GM12878 (cell line): ENCODE measurements at regions not wholly inside any gene's neighbourhood (a gene's known extent, or its start where the extent isn't known, plus 50 kb on each side); places are given as distances from the start of the nearest gene placed in this dataset.

Experiments used
- IKZF2 ChIP-seq, 2 experiments: fragments of 450-650 bp; IDR thresholded peaks; 2 replicates each; pipeline ENCODE4 v1.6.1; 2017; ENCODE audit warnings: mild to moderate bottlenecking in 2 of 2, moderate library complexity in 2 of 2
- LARP7 ChIP-seq: fragments of 450-650 bp; IDR thresholded peaks from 2 replicates; pipeline ENCODE4 v1.6.1; 2017; ENCODE audit warnings: mild to moderate bottlenecking
- MEF2A ChIP-seq: IDR thresholded peaks from 2 replicates; pipeline ENCODE4 v1.6.1; 2011; ENCODE audit warnings: low read depth, mild to moderate bottlenecking, low read length, moderate library complexity; ENCODE audit not compliant: insufficient read depth
- POU2F2 ChIP-seq: IDR thresholded peaks from 3 replicates; pipeline ENCODE4 v1.6.1; 2011; ENCODE audit warnings: low read depth, mild to moderate bottlenecking, low read length, borderline replicate concordance
- TF ChIP-seq, protein P1 (sequence below): fragments of 450-650 bp; formaldehyde crosslinking; IDR thresholded peaks from 2 replicates; pipeline ENCODE4 v1.4.0; 2022; ENCODE audit warnings: mild to moderate bottlenecking, moderate library complexity
- TF ChIP-seq, protein P2 (sequence below): IDR thresholded peaks from 2 replicates; pipeline ENCODE4 v1.6.1; 2012; ENCODE audit warnings: low read length, inconsistent platforms
- TF ChIP-seq, protein P3 (sequence below): fragments of 450-650 bp; IDR thresholded peaks from 2 replicates; pipeline ENCODE4 v1.6.1; 2017; ENCODE audit warnings: low read depth, mild to moderate bottlenecking, moderate library complexity

DNA sequence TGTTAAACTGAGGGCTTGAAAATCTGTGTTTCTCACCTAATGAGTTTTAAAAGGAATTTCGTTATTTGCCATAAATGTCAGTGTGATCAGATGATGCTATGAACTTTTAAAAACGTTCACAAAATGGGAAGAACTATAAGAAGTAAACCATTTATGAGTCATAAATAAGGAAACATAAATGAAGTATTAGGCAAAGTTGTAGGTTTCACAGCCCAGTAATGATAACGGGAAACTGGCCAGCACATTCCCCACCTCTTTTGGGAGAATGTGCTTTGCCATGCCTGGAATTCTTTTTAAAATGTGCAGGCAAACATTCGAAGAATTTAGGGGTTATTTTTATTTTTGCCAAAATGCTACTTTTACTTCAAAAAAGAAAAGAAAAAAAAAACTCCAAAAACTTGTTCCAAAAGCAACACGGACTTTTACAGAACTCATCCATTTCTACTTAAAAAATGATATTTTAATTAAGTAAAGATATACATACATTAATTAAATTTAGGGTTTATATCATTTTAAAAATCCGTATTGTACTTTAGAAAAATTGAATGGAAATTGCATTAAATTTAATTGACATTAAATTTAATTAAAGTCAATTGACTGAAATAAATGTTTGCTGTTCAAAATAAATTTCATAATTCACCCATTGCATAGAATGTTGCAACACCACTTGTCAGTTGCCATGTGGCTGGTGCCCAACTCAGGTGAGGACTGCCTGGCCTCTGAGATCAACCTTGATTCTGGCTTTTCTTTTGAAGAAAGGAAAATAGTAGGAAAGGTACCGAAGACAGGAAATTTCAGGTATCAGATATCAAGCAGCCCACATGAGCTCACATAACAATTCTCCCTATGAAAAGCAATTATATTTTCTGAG lies 1198.5 kb downstream of the EFNB2 start (continued):
- TF ChIP-seq, protein P1, sequence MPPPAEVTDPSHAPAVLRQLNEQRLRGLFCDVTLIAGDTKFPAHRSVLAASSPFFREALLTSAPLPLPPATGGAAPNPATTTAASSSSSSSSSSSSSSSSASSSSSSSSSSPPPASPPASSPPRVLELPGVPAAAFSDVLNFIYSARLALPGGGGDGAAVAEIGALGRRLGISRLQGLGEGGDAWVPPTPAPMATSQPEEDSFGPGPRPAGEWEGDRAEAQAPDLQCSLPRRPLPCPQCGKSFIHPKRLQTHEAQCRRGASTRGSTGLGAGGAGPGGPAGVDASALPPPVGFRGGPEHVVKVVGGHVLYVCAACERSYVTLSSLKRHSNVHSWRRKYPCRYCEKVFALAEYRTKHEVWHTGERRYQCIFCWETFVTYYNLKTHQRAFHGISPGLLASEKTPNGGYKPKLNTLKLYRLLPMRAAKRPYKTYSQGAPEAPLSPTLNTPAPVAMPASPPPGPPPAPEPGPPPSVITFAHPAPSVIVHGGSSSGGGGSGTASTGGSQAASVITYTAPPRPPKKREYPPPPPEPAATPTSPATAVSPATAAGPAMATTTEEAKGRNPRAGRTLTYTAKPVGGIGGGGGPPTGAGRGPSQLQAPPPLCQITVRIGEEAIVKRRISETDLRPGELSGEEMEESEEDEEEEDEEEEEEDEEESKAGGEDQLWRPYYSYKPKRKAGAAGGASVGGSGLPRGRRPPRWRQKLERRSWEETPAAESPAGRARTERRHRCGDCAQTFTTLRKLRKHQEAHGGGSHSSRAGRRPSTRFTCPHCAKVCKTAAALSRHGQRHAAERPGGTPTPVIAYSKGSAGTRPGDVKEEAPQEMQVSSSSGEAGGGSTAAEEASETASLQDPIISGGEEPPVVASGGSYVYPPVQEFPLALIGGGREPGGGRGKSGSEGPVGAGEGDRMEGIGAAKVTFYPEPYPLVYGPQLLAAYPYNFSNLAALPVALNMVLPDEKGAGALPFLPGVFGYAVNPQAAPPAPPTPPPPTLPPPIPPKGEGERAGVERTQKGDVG (CRISPR knock-in tag), result no peak
- no peak for TF ChIP-seq IKZF2 (IDR thresholded peaks at IDR 0.05)
- TF ChIP-seq POU2F2, result no peak
- TF ChIP-seq LARP7, result no peak
- TF ChIP-seq, protein P2, sequence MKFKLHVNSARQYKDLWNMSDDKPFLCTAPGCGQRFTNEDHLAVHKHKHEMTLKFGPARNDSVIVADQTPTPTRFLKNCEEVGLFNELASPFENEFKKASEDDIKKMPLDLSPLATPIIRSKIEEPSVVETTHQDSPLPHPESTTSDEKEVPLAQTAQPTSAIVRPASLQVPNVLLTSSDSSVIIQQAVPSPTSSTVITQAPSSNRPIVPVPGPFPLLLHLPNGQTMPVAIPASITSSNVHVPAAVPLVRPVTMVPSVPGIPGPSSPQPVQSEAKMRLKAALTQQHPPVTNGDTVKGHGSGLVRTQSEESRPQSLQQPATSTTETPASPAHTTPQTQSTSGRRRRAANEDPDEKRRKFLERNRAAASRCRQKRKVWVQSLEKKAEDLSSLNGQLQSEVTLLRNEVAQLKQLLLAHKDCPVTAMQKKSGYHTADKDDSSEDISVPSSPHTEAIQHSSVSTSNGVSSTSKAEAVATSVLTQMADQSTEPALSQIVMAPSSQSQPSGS, result no peak
- TF ChIP-seq MEF2A, result no peak
- TF ChIP-seq, protein P3, sequence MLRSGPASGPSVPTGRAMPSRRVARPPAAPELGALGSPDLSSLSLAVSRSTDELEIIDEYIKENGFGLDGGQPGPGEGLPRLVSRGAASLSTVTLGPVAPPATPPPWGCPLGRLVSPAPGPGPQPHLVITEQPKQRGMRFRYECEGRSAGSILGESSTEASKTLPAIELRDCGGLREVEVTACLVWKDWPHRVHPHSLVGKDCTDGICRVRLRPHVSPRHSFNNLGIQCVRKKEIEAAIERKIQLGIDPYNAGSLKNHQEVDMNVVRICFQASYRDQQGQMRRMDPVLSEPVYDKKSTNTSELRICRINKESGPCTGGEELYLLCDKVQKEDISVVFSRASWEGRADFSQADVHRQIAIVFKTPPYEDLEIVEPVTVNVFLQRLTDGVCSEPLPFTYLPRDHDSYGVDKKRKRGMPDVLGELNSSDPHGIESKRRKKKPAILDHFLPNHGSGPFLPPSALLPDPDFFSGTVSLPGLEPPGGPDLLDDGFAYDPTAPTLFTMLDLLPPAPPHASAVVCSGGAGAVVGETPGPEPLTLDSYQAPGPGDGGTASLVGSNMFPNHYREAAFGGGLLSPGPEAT, result no peak
